ENCODE measurements at regions not wholly inside any gene's neighbourhood (a gene's known extent, or its start where the extent isn't known, plus 50 kb on each side); places are given as distances from the start of the nearest gene placed in this dataset.
"Not testable (repeated sequence)": the region's sequence is repeated elsewhere in the genome, so short reads cannot be mapped to it uniquely, and the experiment has no call there.

GRCh38 chr1:234816186-234816851, 206.3 kb upstream of the IRF2BP2 start:
- not testable (repeated sequence) for TF ChIP-seq CTCF (IDR thresholded peaks at IDR 0.05; ENCODE audit: insufficient read depth, low read length); GABPA (IDR thresholded peaks at IDR 0.05; ENCODE audit: low read depth); POLR2AphosphoS5 (IDR thresholded peaks at IDR 0.05; ENCODE audit: low read depth); SPI1 (IDR thresholded peaks at IDR 0.05; ENCODE audit: borderline replicate concordance, low read depth)
- TF ChIP-seq, protein P1, sequence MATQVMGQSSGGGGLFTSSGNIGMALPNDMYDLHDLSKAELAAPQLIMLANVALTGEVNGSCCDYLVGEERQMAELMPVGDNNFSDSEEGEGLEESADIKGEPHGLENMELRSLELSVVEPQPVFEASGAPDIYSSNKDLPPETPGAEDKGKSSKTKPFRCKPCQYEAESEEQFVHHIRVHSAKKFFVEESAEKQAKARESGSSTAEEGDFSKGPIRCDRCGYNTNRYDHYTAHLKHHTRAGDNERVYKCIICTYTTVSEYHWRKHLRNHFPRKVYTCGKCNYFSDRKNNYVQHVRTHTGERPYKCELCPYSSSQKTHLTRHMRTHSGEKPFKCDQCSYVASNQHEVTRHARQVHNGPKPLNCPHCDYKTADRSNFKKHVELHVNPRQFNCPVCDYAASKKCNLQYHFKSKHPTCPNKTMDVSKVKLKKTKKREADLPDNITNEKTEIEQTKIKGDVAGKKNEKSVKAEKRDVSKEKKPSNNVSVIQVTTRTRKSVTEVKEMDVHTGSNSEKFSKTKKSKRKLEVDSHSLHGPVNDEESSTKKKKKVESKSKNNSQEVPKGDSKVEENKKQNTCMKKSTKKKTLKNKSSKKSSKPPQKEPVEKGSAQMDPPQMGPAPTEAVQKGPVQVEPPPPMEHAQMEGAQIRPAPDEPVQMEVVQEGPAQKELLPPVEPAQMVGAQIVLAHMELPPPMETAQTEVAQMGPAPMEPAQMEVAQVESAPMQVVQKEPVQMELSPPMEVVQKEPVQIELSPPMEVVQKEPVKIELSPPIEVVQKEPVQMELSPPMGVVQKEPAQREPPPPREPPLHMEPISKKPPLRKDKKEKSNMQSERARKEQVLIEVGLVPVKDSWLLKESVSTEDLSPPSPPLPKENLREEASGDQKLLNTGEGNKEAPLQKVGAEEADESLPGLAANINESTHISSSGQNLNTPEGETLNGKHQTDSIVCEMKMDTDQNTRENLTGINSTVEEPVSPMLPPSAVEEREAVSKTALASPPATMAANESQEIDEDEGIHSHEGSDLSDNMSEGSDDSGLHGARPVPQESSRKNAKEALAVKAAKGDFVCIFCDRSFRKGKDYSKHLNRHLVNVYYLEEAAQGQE (IDR thresholded peaks at IDR 0.05; ENCODE audit: insufficient replicate concordance, low read depth): not testable (repeated sequence)

Measured in HL-60 (cell line).